GM23338 (cell line): ENCODE measurements at regions not wholly inside any gene's neighbourhood (a gene's known extent, or its start where the extent isn't known, plus 50 kb on each side); places are given as distances from the start of the nearest gene placed in this dataset.

Experiments
- CTCF ChIP-seq, 2 experiments: fragments of 200-600 bp in 1 of 2; sonication (generic) in 1 of 2; conservative IDR thresholded peaks; 2 replicates each; pipeline versions ENCODE4 v1.5.1 to v1.6.1; 2016 to 2017; ENCODE audit warnings: antibody characterized with exemption in 2 of 2, low read depth in 2 of 2, mild to moderate bottlenecking in 2 of 2, moderate library complexity in 1 of 2
- STAT1 ChIP-seq: IDR thresholded peaks from one replicate; pipeline ENCODE4 v1.6.1; 2016; ENCODE audit warnings: antibody characterized with exemption; ENCODE audit not compliant: unreplicated experiment

DNA sequence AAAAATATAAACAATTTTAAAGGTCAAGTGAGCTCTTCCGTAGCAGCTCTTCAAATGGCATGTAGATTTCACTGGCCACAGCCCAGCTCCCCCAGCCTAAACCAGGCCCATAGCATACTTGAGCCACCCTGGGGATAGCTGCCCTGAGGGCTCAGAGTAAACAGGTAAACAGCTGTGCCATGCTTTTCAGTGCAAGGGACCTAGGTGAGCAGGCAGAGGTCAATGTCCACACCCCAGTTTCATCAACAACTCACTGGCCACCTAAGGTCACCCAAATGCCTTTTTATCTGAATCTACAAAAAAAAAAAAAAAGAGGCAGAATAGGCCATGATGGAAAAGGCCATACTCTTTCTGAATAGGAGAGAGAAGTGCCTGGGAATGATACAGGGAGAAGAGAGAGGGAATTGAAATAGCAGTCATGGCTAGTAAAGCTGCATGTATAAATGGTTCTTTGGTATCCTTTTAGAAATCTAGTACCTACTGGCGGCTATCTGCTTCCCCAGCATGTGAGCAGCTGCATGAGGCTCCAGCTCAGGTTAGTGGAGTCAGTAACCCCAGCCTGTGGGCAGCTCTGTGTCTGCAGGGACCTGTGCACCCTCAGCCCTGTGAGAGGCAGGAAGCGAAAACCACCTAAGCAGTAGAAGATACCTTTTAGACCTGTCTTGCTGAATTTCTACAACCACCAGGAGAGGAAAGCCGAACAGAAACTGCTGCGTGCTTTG, 77.0 kb downstream of the FOXA2 start:
- TF ChIP-seq STAT1: no peak
- TF ChIP-seq CTCF (conservative IDR thresholded peaks at IDR 0.05; ENCODE audit: low read depth in 2 of 2): no peak
